ENCODE measurements at regions not wholly inside any gene's neighbourhood (a gene's known extent, or its start where the extent isn't known, plus 50 kb on each side); places are given as distances from the start of the nearest gene placed in this dataset.

DNA sequence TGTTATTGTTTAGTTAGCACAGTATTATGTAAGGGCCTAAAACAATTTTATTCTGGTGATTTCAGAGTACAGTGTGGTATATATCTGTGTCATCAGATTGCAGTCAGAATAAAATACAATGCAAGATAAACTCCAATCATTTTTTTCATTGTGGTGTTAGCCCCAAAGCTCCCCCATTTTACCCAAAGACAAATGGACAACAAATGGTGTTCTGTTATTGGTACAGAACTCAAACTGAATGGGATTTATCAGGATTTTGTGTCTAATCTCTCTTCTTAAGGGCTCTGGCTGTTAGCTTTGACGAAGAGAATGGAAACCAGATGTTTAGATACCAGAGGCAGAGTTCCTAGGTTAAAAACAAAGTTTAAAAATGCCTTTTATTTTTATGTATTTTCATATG lies 163.1 kb upstream of the USP25 start:
- H3K9ac ChIP-seq (ENCODE audit: insufficient read depth in 1 of 2, low read length in 2 of 2) = no peak overlapping the region
- H3K4me3 ChIP-seq = no peak overlapping the region
- H3K9me3 ChIP-seq (ENCODE audit: control insufficient read depth in 4 of 4, insufficient read depth in 3 of 4, low read length in 3 of 4) = no peaks in the 10 kb centered on the region
- no peaks in the 10 kb centered on the region for H3K36me3 ChIP-seq (ENCODE audit: control insufficient read depth in 4 of 4, insufficient read depth in 4 of 4, low read length in 4 of 4)
- no peak for DNase-seq
- 56 to 62% methylated on average over 1 of the region's 1 CpG for WGBS, 2 donors
- no peak for ATAC-seq (ENCODE audit: insufficient read depth, low FRiP score)
- TF ChIP-seq CTCF (IDR thresholded peaks at IDR 0.05; ENCODE audit: control extremely low read depth, extremely low read depth) = no peak
- no peak overlapping the region for H3K27ac ChIP-seq (ENCODE audit: low read depth in 1 of 2, low read length in 1 of 2)
- H3K4me1 ChIP-seq (ENCODE audit: control insufficient read depth in 5 of 5, insufficient read depth in 5 of 5, low read length in 5 of 5) = no peaks in the 10 kb centered on the region
- H3K27me3 ChIP-seq (ENCODE audit: control insufficient read depth in 3 of 3, insufficient read depth in 3 of 3, low read length in 2 of 3) = no peaks in the 10 kb centered on the region

- no peak for TF ChIP-seq CTCF (IDR thresholded peaks at IDR 0.05; ENCODE audit: control extremely low read depth, extremely low read depth)
- no peaks in the 10 kb centered on the region for H3K36me3 ChIP-seq (ENCODE audit: control insufficient read depth in 4 of 4, insufficient read depth in 4 of 4, low read length in 4 of 4)
- H3K27me3 ChIP-seq (ENCODE audit: control insufficient read depth in 3 of 3, insufficient read depth in 3 of 3, low read length in 2 of 3) = no peaks in the 10 kb centered on the region
- no peaks in the 10 kb centered on the region for H3K9me3 ChIP-seq (ENCODE audit: control insufficient read depth in 4 of 4, insufficient read depth in 3 of 4, low read length in 3 of 4)
- no peak overlapping the region for H3K4me3 ChIP-seq
- no peak overlapping the region for H3K9ac ChIP-seq (ENCODE audit: insufficient read depth in 1 of 2, low read length in 2 of 2)
- DNase-seq (no peak), ATAC-seq (ENCODE audit: insufficient read depth, low FRiP score) (no peak)
- H3K27ac ChIP-seq (ENCODE audit: low read depth in 1 of 2, low read length in 1 of 2) = no peak overlapping the region
- no peaks in the 10 kb centered on the region for H3K4me1 ChIP-seq (ENCODE audit: control insufficient read depth in 5 of 5, insufficient read depth in 5 of 5, low read length in 5 of 5)
These were observed 162.6 kb upstream of the USP25 start for GRCh38 chr21:15567191-15567590.

DNA sequence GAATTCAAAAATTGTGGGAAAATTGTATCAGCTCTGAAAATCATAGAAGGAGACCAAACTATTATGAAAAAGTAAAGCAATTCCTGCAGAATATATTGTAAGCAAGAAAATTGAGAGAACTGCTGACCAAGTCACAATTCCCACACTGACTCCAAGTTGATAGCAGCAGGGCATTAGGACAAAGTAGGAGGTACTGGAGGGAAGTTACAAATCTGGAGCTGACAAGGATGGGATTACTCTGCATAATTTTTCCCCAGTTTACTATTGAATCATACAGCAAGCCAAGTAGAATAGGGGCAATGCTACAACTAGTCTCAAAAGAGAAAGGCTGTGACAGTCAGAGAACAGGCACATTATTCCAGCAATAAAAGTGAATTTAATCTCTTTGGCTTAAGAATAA lies 161.3 kb upstream of the USP25 start:
- Histone ChIP-seq H3K4me1 (ENCODE audit: control insufficient read depth in 5 of 5, insufficient read depth in 5 of 5, low read length in 5 of 5) (no peaks in the 10 kb centered on the region), H3K27me3 (ENCODE audit: control insufficient read depth in 3 of 3, insufficient read depth in 3 of 3, low read length in 2 of 3) (no peaks in the 10 kb centered on the region), H3K27ac (ENCODE audit: low read depth in 1 of 2, low read length in 1 of 2) (no peak overlapping the region), H3K36me3 (ENCODE audit: control insufficient read depth in 4 of 4, insufficient read depth in 4 of 4, low read length in 4 of 4) (no peaks in the 10 kb centered on the region), H3K9ac (ENCODE audit: insufficient read depth in 1 of 2, low read length in 2 of 2) (no peak overlapping the region), H3K9me3 (ENCODE audit: control insufficient read depth in 4 of 4, insufficient read depth in 3 of 4, low read length in 3 of 4) (no peaks in the 10 kb centered on the region), H3K4me3 (no peak overlapping the region)
- ATAC-seq (ENCODE audit: insufficient read depth, low FRiP score) (no peak), DNase-seq (no peak)
- TF ChIP-seq CTCF (IDR thresholded peaks at IDR 0.05; ENCODE audit: control extremely low read depth, extremely low read depth) = no peak

- Histone ChIP-seq H3K36me3 (ENCODE audit: control insufficient read depth in 4 of 4, insufficient read depth in 4 of 4, low read length in 4 of 4) (no peaks in the 10 kb centered on the region), H3K27ac (ENCODE audit: low read depth in 1 of 2, low read length in 1 of 2) (no peak overlapping the region), H3K9ac (ENCODE audit: insufficient read depth in 1 of 2, low read length in 2 of 2) (no peak overlapping the region), H3K27me3 (ENCODE audit: control insufficient read depth in 3 of 3, insufficient read depth in 3 of 3, low read length in 2 of 3) (no peaks in the 10 kb centered on the region), H3K4me1 (ENCODE audit: control insufficient read depth in 5 of 5, insufficient read depth in 5 of 5, low read length in 5 of 5) (no peaks in the 10 kb centered on the region), H3K9me3 (ENCODE audit: control insufficient read depth in 4 of 4, insufficient read depth in 3 of 4, low read length in 3 of 4) (no peaks in the 10 kb centered on the region), H3K4me3 (no peak overlapping the region)
- DNase-seq (no peak), ATAC-seq (ENCODE audit: insufficient read depth, low FRiP score) (no peak)
- no peak for TF ChIP-seq CTCF (IDR thresholded peaks at IDR 0.05; ENCODE audit: control extremely low read depth, extremely low read depth)
- 77 to 84% methylated on average over 4 of the region's 4 CpGs for WGBS, 2 donors
These were observed 142.9 kb upstream of the USP25 start for GRCh38 chr21:15586752-15587427.

Measured in lung (tissue), 11 donors.